SH-SY5Y (cell line): ENCODE measurements at regions not wholly inside any gene's neighbourhood (a gene's known extent, or its start where the extent isn't known, plus 50 kb on each side); places are given as distances from the start of the nearest gene placed in this dataset.

Experiments
- GATA2 ChIP-seq: IDR thresholded peaks from 2 replicates; pipeline ENCODE4 v1.6.1; 2011; ENCODE audit warnings: mild to moderate bottlenecking, low read depth, low read length
- GATA3 ChIP-seq: IDR thresholded peaks from 2 replicates; pipeline ENCODE4 v1.6.1; 2011; ENCODE audit warnings: low read depth, mild to moderate bottlenecking, low read length, moderate library complexity

- TF ChIP-seq GATA3 (no peak), GATA2 (no peak)
Observed at GRCh38 chr5:108467563-108467962, 85.7 kb upstream of the FBXL17 start.
